Neural cell (in vitro differentiated cells): ENCODE measurements at regions not wholly inside any gene's neighbourhood (a gene's known extent, or its start where the extent isn't known, plus 50 kb on each side); places are given as distances from the start of the nearest gene placed in this dataset.

Experiments
- H2AFZ ChIP-seq: fragments of 200-600, 300-800 bp; sonication (generic), shearing (Covaris generic); 2 replicates; pipeline ENCODE4 v1.6.0; 2014; ENCODE audit warnings: low read depth, mild to moderate bottlenecking, antibody characterized with exemption, low read length, moderate library complexity
- H3F3A ChIP-seq: fragments of 200-600 bp; shearing (Covaris generic); 2 replicates; pipeline ENCODE4 v1.6.1; 2016; ENCODE audit warnings: mild to moderate bottlenecking, moderate library complexity, mixed read lengths, antibody characterized with exemption, low read length; ENCODE audit not compliant: insufficient read depth, poor library complexity, severe bottlenecking
- H3K27ac ChIP-seq: fragments of 200-600, 300-800 bp; sonication (generic), shearing (Covaris generic); 2 replicates; pipeline ENCODE4 v1.5.1; 2014; ENCODE audit warnings: mild to moderate bottlenecking, low read length, moderate library complexity
- H3K27me3 ChIP-seq: fragments of 300-800, 200-600 bp; sonication (generic), shearing (Covaris generic); 2 replicates; pipeline ENCODE4 v1.6.0; 2014; ENCODE audit warnings: mild to moderate bottlenecking, low read depth, low read length, moderate library complexity; ENCODE audit not compliant: insufficient read depth
- H3K36me3 ChIP-seq: fragments of 300-800, 200-600 bp; sonication (generic), shearing (Covaris generic); 2 replicates; pipeline ENCODE4 v1.5.1; 2014; ENCODE audit warnings: mild to moderate bottlenecking, antibody characterized with exemption, low read length, moderate library complexity; ENCODE audit not compliant: insufficient read depth
- H3K4me2 ChIP-seq: fragments of 300-800, 200-600 bp; sonication (generic), shearing (Covaris generic); 2 replicates; pipeline ENCODE4 v1.6.0; 2014; ENCODE audit warnings: mild to moderate bottlenecking, low read length
- H3K4me3 ChIP-seq: fragments of 300-800, 200-600 bp; sonication (generic), shearing (Covaris generic); 2 replicates; pipeline ENCODE4 v1.5.1; 2014; ENCODE audit warnings: mild to moderate bottlenecking, low read length, moderate library complexity
- H3K79me2 ChIP-seq: fragments of 200-600 bp; shearing (Covaris generic); replicated peaks from 2 replicates; pipeline ENCODE4 v1.6.0; 2014; ENCODE audit warnings: mild to moderate bottlenecking, low read length, moderate library complexity; ENCODE audit not compliant: insufficient read depth
- H3K9ac ChIP-seq: fragments of 300-800, 200-600 bp; sonication (generic), shearing (Covaris generic); 2 replicates; pipeline ENCODE4 v1.6.1; 2016; ENCODE audit warnings: mild to moderate bottlenecking, low read length, mixed read lengths
- H3K9me2 ChIP-seq: fragments of 200-600 bp; shearing (Covaris generic); 2 replicates; pipeline ENCODE4 v1.6.1; 2016; ENCODE audit warnings: mild to moderate bottlenecking, low read length, mixed read lengths; ENCODE audit not compliant: insufficient read depth
- H3K9me3 ChIP-seq: fragments of 200-600, 300-800 bp; sonication (generic), shearing (Covaris generic); 2 replicates; pipeline ENCODE4 v1.6.1; 2016; ENCODE audit warnings: mild to moderate bottlenecking, mixed run types, low read length, moderate library complexity, mixed read lengths
- H4K20me1 ChIP-seq: fragments of 200-600 bp; shearing (Covaris generic); 2 replicates; pipeline ENCODE4 v1.6.1; 2016; ENCODE audit warnings: mild to moderate bottlenecking, mixed run types; ENCODE audit not compliant: insufficient read depth
- CTCF ChIP-seq: fragments of 450-650 bp; IDR thresholded peaks from 2 replicates; pipeline ENCODE4 v1.5.1; 2014; ENCODE audit warnings: antibody characterized with exemption, mild to moderate bottlenecking, moderate library complexity; ENCODE audit not compliant: poor library complexity, severe bottlenecking
- EP300 ChIP-seq: fragments of 450-650 bp; conservative IDR thresholded peaks from 2 replicates; pipeline ENCODE4 v1.6.1; 2014; ENCODE audit warnings: antibody characterized with exemption, mild to moderate bottlenecking, moderate library complexity; ENCODE audit not compliant: poor library complexity, severe bottlenecking
- EZH2 ChIP-seq: fragments of 200-600, 300-800 bp; shearing (Covaris generic), sonication (generic); IDR thresholded peaks from 2 replicates; pipeline ENCODE4 v1.6.1; 2014; ENCODE audit warnings: antibody characterized with exemption, low read length, borderline replicate concordance, mild to moderate bottlenecking; ENCODE audit not compliant: insufficient read depth, poor library complexity, severe bottlenecking
- MXI1 ChIP-seq: fragments of 450-650 bp; conservative IDR thresholded peaks from 2 replicates; pipeline ENCODE4 v1.6.1; 2014; ENCODE audit warnings: antibody characterized with exemption, mild to moderate bottlenecking; ENCODE audit not compliant: poor library complexity, severe bottlenecking
- POLR2AphosphoS5 ChIP-seq: IDR thresholded peaks from 2 replicates; pipeline ENCODE4 v1.6.1; 2012
- RAD21 ChIP-seq: fragments of 450-650 bp; conservative IDR thresholded peaks from 2 replicates; pipeline ENCODE4 v1.6.1; 2014; ENCODE audit warnings: antibody characterized with exemption, mild to moderate bottlenecking, moderate library complexity
- REST ChIP-seq: IDR thresholded peaks from 2 replicates; pipeline ENCODE4 v1.6.1; 2012; ENCODE audit warnings: borderline replicate concordance
- SMC3 ChIP-seq: fragments of 450-650 bp; conservative IDR thresholded peaks from 2 replicates; pipeline ENCODE4 v1.6.1; 2014; ENCODE audit warnings: antibody characterized with exemption, mild to moderate bottlenecking, moderate library complexity; ENCODE audit not compliant: poor library complexity
- TAF1 ChIP-seq: IDR thresholded peaks from 2 replicates; pipeline ENCODE4 v1.6.1; 2012; ENCODE audit warnings: low read depth

- H4K20me1 ChIP-seq = no peaks in the 10 kb centered on the region
- no peak for TF ChIP-seq EP300
- TF ChIP-seq EZH2 = no peak
- no peak for TF ChIP-seq POLR2AphosphoS5
- TF ChIP-seq REST = no peak
- no peak for TF ChIP-seq RAD21
- TF ChIP-seq CTCF = no peak
- TF ChIP-seq MXI1 = no peak
- TF ChIP-seq SMC3 = no peak
- TF ChIP-seq TAF1 = no peak
- H3K4me3 ChIP-seq = no peak overlapping the region
- no peak overlapping the region for H2AFZ ChIP-seq
- H3F3A ChIP-seq = no peaks in the 10 kb centered on the region
- H3K9me3 ChIP-seq = no peaks in the 10 kb centered on the region
- H3K27me3 ChIP-seq = no peaks in the 10 kb centered on the region
- no peaks in the 10 kb centered on the region for H3K79me2 ChIP-seq
- no peak overlapping the region for H3K27ac ChIP-seq
- no peak overlapping the region for H3K9ac ChIP-seq
- no peaks in the 10 kb centered on the region for H3K9me2 ChIP-seq
- H3K36me3 ChIP-seq = no peaks in the 10 kb centered on the region
- H3K4me2 ChIP-seq = no peak overlapping the region
Observed at GRCh38 chrX:45771560-45772340, 571.1 kb upstream of the DIPK2B start.

- TF ChIP-seq EZH2 (no peak), RAD21 (no peak), POLR2AphosphoS5 (no peak), EP300 (no peak), CTCF (no peak), MXI1 (no peak), REST (no peak)
- Histone ChIP-seq H3F3A (no peaks in the 10 kb centered on the region), H3K9me3 (no peaks in the 10 kb centered on the region), H3K27ac (no peak overlapping the region), H4K20me1 (no peaks in the 10 kb centered on the region), H3K36me3 (no peaks in the 10 kb centered on the region), H3K4me3 (no peak overlapping the region), H3K79me2 (no peaks in the 10 kb centered on the region), H2AFZ (no peak overlapping the region), H3K9me2 (no peaks in the 10 kb centered on the region), H3K9ac (no peak overlapping the region), H3K27me3 (no peaks in the 10 kb centered on the region), H3K4me2 (no peak overlapping the region)
Observed at GRCh38 chrX:45771114-45771513, 570.4 kb upstream of the DIPK2B start.
